ENCODE measurements at regions not wholly inside any gene's neighbourhood (a gene's known extent, or its start where the extent isn't known, plus 50 kb on each side); places are given as distances from the start of the nearest gene placed in this dataset.

- TF ChIP-seq ZC3H4 (CRISPR knock-in tag; IDR thresholded peaks at IDR 0.05; ENCODE audit: borderline replicate concordance) = no peak
Measured at GRCh38 chr15:96125721-96126415, 204.6 kb upstream of the NR2F2 start (continued).

DNA sequence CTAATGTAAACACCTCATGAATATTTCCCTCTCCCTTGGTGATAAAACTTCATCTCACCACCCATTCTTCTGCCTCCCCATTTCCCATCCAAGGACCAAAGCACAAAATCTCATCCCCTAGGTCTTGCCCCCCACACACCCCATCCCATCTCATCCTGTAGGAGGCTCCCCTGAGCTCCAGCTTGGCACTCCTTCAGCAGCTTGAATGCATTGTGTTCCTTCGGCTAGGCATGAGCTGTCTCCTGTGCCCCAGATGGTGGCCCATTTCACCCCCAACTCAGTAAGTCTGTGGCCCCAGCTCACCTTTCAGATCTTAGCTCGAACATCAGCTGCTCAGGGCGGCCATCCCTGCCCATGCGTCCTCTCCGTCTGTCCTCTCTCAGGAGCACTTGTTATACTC is 203.6 kb upstream of the NR2F2 start:
- no peak overlapping the region for H3K27ac ChIP-seq (ENCODE audit: extremely low read length, insufficient read depth, low read length)
- no peak for TF ChIP-seq YEATS4 (CRISPR knock-in tag; IDR thresholded peaks at IDR 0.05; ENCODE audit: borderline replicate concordance)
- TF ChIP-seq STAG1 (CRISPR knock-in tag; IDR thresholded peaks at IDR 0.05) = no peak
- no peak for TF ChIP-seq ZMAT5 (CRISPR knock-in tag; IDR thresholded peaks at IDR 0.05; ENCODE audit: borderline replicate concordance, low read depth)
- no peak for TF ChIP-seq TEF (CRISPR knock-in tag; IDR thresholded peaks at IDR 0.05)
- TF ChIP-seq ZNF264 (CRISPR knock-in tag; IDR thresholded peaks at IDR 0.05) = no peak
- no peak for TF ChIP-seq TBL1XR1 (IDR thresholded peaks at IDR 0.05; ENCODE audit: borderline replicate concordance, low read length, partially characterized antibody)
- no peak for TF ChIP-seq PHF20 (CRISPR knock-in tag; IDR thresholded peaks at IDR 0.05)
- TF ChIP-seq, protein P1, sequence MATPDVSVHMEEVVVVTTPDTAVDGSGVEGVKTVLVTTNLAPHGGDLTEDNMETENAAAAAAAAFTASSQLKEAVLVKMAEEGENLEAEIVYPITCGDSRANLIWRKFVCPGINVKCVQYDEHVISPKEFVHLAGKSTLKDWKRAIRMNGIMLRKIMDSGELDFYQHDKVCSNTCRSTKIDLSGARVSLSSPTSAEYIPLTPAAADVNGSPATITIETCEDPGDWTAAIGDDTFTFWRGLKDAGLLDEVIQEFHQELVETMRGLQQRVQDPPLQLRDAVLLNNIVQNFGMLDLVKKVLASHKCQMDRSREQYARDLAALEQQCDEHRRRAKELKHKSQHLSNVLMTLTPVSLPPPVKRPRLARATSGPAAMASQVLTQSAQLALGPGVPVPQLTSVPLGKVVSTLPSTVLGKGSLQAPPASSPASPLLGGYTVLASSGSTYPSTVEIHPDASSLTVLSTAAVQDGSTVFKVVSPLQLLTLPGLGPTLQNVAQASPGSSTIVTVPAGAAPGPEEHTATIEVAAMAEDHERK (CRISPR knock-in tag; IDR thresholded peaks at IDR 0.05; ENCODE audit: low read depth) = no peak
- no peak for TF ChIP-seq HNRNPL (IDR thresholded peaks at IDR 0.05; ENCODE audit: low read depth, low read length)
- TF ChIP-seq SNAPC5 (CRISPR knock-in tag; IDR thresholded peaks at IDR 0.05; ENCODE audit: borderline replicate concordance) = no peak
- TF ChIP-seq, protein P2, sequence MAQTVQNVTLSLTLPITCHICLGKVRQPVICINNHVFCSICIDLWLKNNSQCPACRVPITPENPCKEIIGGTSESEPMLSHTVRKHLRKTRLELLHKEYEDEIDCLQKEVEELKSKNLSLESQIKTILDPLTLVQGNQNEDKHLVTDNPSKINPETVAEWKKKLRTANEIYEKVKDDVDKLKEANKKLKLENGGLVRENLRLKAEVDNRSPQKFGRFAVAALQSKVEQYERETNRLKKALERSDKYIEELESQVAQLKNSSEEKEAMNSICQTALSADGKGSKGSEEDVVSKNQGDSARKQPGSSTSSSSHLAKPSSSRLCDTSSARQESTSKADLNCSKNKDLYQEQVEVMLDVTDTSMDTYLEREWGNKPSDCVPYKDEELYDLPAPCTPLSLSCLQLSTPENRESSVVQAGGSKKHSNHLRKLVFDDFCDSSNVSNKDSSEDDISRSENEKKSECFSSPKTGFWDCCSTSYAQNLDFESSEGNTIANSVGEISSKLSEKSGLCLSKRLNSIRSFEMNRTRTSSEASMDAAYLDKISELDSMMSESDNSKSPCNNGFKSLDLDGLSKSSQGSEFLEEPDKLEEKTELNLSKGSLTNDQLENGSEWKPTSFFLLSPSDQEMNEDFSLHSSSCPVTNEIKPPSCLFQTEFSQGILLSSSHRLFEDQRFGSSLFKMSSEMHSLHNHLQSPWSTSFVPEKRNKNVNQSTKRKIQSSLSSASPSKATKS (CRISPR knock-in tag; IDR thresholded peaks at IDR 0.05) = no peak
- TF ChIP-seq, protein P3, sequence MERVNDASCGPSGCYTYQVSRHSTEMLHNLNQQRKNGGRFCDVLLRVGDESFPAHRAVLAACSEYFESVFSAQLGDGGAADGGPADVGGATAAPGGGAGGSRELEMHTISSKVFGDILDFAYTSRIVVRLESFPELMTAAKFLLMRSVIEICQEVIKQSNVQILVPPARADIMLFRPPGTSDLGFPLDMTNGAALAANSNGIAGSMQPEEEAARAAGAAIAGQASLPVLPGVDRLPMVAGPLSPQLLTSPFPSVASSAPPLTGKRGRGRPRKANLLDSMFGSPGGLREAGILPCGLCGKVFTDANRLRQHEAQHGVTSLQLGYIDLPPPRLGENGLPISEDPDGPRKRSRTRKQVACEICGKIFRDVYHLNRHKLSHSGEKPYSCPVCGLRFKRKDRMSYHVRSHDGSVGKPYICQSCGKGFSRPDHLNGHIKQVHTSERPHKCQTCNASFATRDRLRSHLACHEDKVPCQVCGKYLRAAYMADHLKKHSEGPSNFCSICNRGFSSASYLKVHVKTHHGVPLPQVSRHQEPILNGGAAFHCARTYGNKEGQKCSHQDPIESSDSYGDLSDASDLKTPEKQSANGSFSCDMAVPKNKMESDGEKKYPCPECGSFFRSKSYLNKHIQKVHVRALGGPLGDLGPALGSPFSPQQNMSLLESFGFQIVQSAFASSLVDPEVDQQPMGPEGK (CRISPR knock-in tag; IDR thresholded peaks at IDR 0.05) = no peak
- TF ChIP-seq RARA (CRISPR knock-in tag; IDR thresholded peaks at IDR 0.05) = no peak
- TF ChIP-seq ZKSCAN5 (CRISPR knock-in tag; IDR thresholded peaks at IDR 0.05) = no peak

More for the DNA sequence above, 203.6 kb upstream of the NR2F2 start:
- Histone ChIP-seq H2AFZ (ENCODE audit: low read length) (no peak overlapping the region), H3K4me2 (ENCODE audit: low read depth, low read length) (no peak overlapping the region), H3K4me1 (ENCODE audit: insufficient read depth, low read length) (peaks cover 47% of the 10 kb centered on the region), H3K36me3 (replicated peaks in 1 of 2; ENCODE audit: control insufficient read depth in 1 of 2, insufficient read depth in 2 of 2, low read length in 2 of 2) (no peaks in the 10 kb centered on the region), H3K9ac (ENCODE audit: insufficient read depth, low read depth, low read length) (no peak overlapping the region), H3K9me3 (ENCODE audit: low read length) (no peaks in the 10 kb centered on the region), H3K27me3 (ENCODE audit: control insufficient read depth in 1 of 2, insufficient read depth in 2 of 2, low read length in 2 of 2) (no peaks in the 10 kb centered on the region), H3K4me3 (replicated peaks in 1 of 3; ENCODE audit: insufficient read depth in 1 of 3, low read depth in 2 of 3, low read length in 3 of 3) (no peak overlapping the region), H3K79me2 (ENCODE audit: insufficient read depth, low read length) (no peaks in the 10 kb centered on the region), H4K20me1 (ENCODE audit: insufficient read depth, low read length) (no peaks in the 10 kb centered on the region)
- ChIA-PET CTCF (ENCODE audit: low intra/inter-chr PET ratio, low total read pairs) (no interaction called here), POLR2A (no interaction called here)
- DNase-seq (ENCODE audit: low spot score) (no peak), ATAC-seq (no peak), FAIRE-seq (no peak)
- intact Hi-C loops (cut with micrococcal nuclease; ENCODE audit: unreplicated experiment) = no loop called here
- 96% methylated on average over 5 of the region's 5 CpGs for WGBS (ENCODE audit: low lambda C conversion rate)
- no TSS peak for BruUV-seq (replicated peaks)
- in situ Hi-C loops (cut with HindIII; ENCODE audit: extremely low pct_ligation_motif_present, low pct_unique_long_range_greater_than_20kb) = no loop called here
